IMR-90 (cell line): ENCODE measurements at regions not wholly inside any gene's neighbourhood (a gene's known extent, or its start where the extent isn't known, plus 50 kb on each side); places are given as distances from the start of the nearest gene placed in this dataset.

Experiments used
- ATAC-seq: fragments of 200-7000 bp; cut with Tn5 transposase; 2 replicates; pipeline ENCODE4 v1.9.1; 2020; ENCODE audit warnings: low read depth, mild to moderate bottlenecking, moderate library complexity
- BruUV-seq: library from RNA; stranded (reverse); fragments of 400-500 nt; replicated peaks from 2 replicates; lab custom pipeline; 2021; lab: Mats Ljungman, UMichigan
- CTCF ChIA-PET: fragments of 300-600 bp; formaldehyde crosslinking; extraction: SDS; loops from one replicate; lab custom pipeline; 2021; ENCODE audit warnings: antibody characterized with exemption; lab: Yijun Ruan, JAX
- POLR2A ChIA-PET: fragments of 300-600 bp; sonication (Branson Sonifier 250); formaldehyde crosslinking; loops from one replicate; lab custom pipeline; 2022; ENCODE audit warnings: antibody characterized with exemption; ENCODE audit not compliant: unreplicated experiment; lab: Charles Lee
- DNase-seq: peaks from one replicate; pipeline ENCODE4 v3.0.0; 2013
- H2AFZ ChIP-seq: replicated peaks from 2 replicates; pipeline ENCODE3; 2013; ENCODE audit warnings: low read length, mild to moderate bottlenecking; ENCODE audit not compliant: poor library complexity
- H2AK5ac ChIP-seq: 2 replicates; pipeline ENCODE4 v1.6.1; 2013; ENCODE audit warnings: low read depth, low read length, inconsistent platforms
- H2AK9ac ChIP-seq: replicated peaks from 2 replicates; pipeline ENCODE3; 2013; ENCODE audit warnings: mild to moderate bottlenecking, low read depth, low read length, moderate library complexity; ENCODE audit not compliant: poor library complexity
- H2BK120ac ChIP-seq: 2 replicates; pipeline ENCODE4 v1.6.1; 2013; ENCODE audit warnings: low read depth, low read length, inconsistent platforms
- H2BK15ac ChIP-seq: 3 replicates; pipeline ENCODE4 v1.6.1; 2013; ENCODE audit warnings: low read depth, low read length, inconsistent platforms
- H2BK20ac ChIP-seq: 2 replicates; pipeline ENCODE4 v1.6.1; 2013; ENCODE audit warnings: low read depth, mild to moderate bottlenecking, inconsistent platforms, low read length, moderate library complexity
- H2BK5ac ChIP-seq: 2 replicates; pipeline ENCODE4 v1.6.1; 2013; ENCODE audit warnings: mild to moderate bottlenecking, low read depth, low read length, inconsistent platforms; ENCODE audit not compliant: poor library complexity, severe bottlenecking
- H3K14ac ChIP-seq: replicated peaks from 2 replicates; pipeline ENCODE4 v1.6.1; 2013; ENCODE audit warnings: low read depth, low read length, inconsistent platforms
- H3K18ac ChIP-seq: 2 replicates; pipeline ENCODE4 v1.6.1; 2013; ENCODE audit warnings: low read depth, low read length, control low read depth
- H3K23ac ChIP-seq: 2 replicates; pipeline ENCODE4 v1.6.1; 2013; ENCODE audit warnings: low read depth, low read length, inconsistent platforms
- H3K27ac ChIP-seq: 2 replicates; pipeline ENCODE4 v1.5.1; 2013; ENCODE audit warnings: mild to moderate bottlenecking, control low read depth, low read length; ENCODE audit not compliant: insufficient read depth
- H3K27me3 ChIP-seq: 2 replicates; pipeline ENCODE4 v1.6.1; 2013; ENCODE audit warnings: low read length; ENCODE audit not compliant: control insufficient read depth, insufficient read depth
- H3K36me3 ChIP-seq: 2 replicates; pipeline ENCODE4 v1.6.1; 2013; ENCODE audit warnings: low read length, mixed read lengths; ENCODE audit not compliant: control insufficient read depth, insufficient read depth
- H3K4ac ChIP-seq: 2 replicates; pipeline ENCODE4 v1.6.1; 2013; ENCODE audit warnings: low read depth, low read length, inconsistent platforms
- H3K4me1 ChIP-seq: 2 replicates; pipeline ENCODE4 v1.6.1; 2013; ENCODE audit warnings: low read length, mixed read lengths; ENCODE audit not compliant: control insufficient read depth, insufficient read depth
- H3K4me2 ChIP-seq: 2 replicates; pipeline ENCODE4 v1.6.1; 2013; ENCODE audit warnings: low read depth, mild to moderate bottlenecking, control low read depth, low read length, moderate library complexity
- H3K4me3 ChIP-seq: 2 replicates; pipeline ENCODE4 v1.5.1; 2013; ENCODE audit warnings: low read depth, mild to moderate bottlenecking, control low read depth, low read length, moderate library complexity; ENCODE audit not compliant: insufficient read depth
- H3K56ac ChIP-seq: 2 replicates; pipeline ENCODE4 v1.6.1; 2013; ENCODE audit warnings: low read length, inconsistent platforms; ENCODE audit not compliant: insufficient read depth; ENCODE audit errors: extremely low read depth
- H3K79me1 ChIP-seq, 2 experiments: 2 replicates each; pipeline ENCODE4 v1.6.1; 2013; ENCODE audit warnings: low read length in 2 of 2, inconsistent platforms in 1 of 2, low read depth in 1 of 2
- H3K9ac ChIP-seq: 2 replicates; pipeline ENCODE4 v1.6.1; 2013; ENCODE audit warnings: low read depth, low read length, control low read depth
- H3K9me1 ChIP-seq: 2 replicates; pipeline ENCODE4 v1.6.1; 2013; ENCODE audit warnings: low read length, inconsistent platforms; ENCODE audit not compliant: insufficient read depth
- H3K9me3 ChIP-seq: 2 replicates; pipeline ENCODE4 v1.6.1; 2013; ENCODE audit warnings: low read length; ENCODE audit not compliant: control insufficient read depth, insufficient read depth
- H4K20me1 ChIP-seq: 2 replicates; pipeline ENCODE4 v1.6.1; 2013; ENCODE audit warnings: low read length, inconsistent platforms; ENCODE audit not compliant: insufficient read depth
- H4K5ac ChIP-seq: 2 replicates; pipeline ENCODE4 v1.6.1; 2013; ENCODE audit warnings: mild to moderate bottlenecking, low read depth, low read length, control low read depth
- H4K8ac ChIP-seq, 2 experiments: 2 replicates each; pipeline ENCODE4 v1.6.1; 2013; ENCODE audit warnings: low read depth in 2 of 2, low read length in 2 of 2, control low read depth in 1 of 2, inconsistent platforms in 1 of 2
- H4K91ac ChIP-seq: 2 replicates; pipeline ENCODE4 v1.6.1; 2013; ENCODE audit warnings: low read depth, low read length, inconsistent platforms; ENCODE audit not compliant: insufficient read depth
- CEBPB ChIP-seq: IDR thresholded peaks from 2 replicates; pipeline ENCODE4 v1.6.1; 2012; ENCODE audit warnings: low read depth, low read length, improper control_type of control experiment
- CHD1 ChIP-seq: IDR thresholded peaks from 2 replicates; pipeline ENCODE4 v1.6.1; 2012; ENCODE audit warnings: low read depth, low read length, improper control_type of control experiment
- CTCF ChIP-seq: conservative IDR thresholded peaks from 2 replicates; pipeline ENCODE4 v1.5.1; 2012; ENCODE audit warnings: mild to moderate bottlenecking, low read depth, low read length, improper control_type of control experiment
- ELK1 ChIP-seq: fragments of 150-350 bp; IDR thresholded peaks from 2 replicates; pipeline ENCODE4 v1.6.1; 2016; ENCODE audit warnings: low read depth, mild to moderate bottlenecking, low read length, moderate library complexity, borderline replicate concordance
- FOS ChIP-seq: fragments of 150-350 bp; IDR thresholded peaks from 2 replicates; pipeline ENCODE4 v1.6.1; 2016; ENCODE audit warnings: low read depth, low read length
- MAFK ChIP-seq: IDR thresholded peaks from 2 replicates; pipeline ENCODE4 v1.6.1; 2012; ENCODE audit warnings: low read depth, low read length, improper control_type of control experiment
- MAZ ChIP-seq: IDR thresholded peaks from 2 replicates; pipeline ENCODE4 v1.6.1; 2012; ENCODE audit warnings: low read depth, mild to moderate bottlenecking, low read length, improper control_type of control experiment, moderate library complexity, borderline replicate concordance
- NFE2L2 ChIP-seq: fragments of 150-350 bp; IDR thresholded peaks from 2 replicates; pipeline ENCODE4 v1.6.1; 2016; ENCODE audit warnings: low read depth, mild to moderate bottlenecking, low read length
- POLR2A ChIP-seq: IDR thresholded peaks from 2 replicates; pipeline ENCODE4 v1.6.1; 2012; ENCODE audit warnings: mild to moderate bottlenecking, low read depth, low read length
- RAD21 ChIP-seq: IDR thresholded peaks from 2 replicates; pipeline ENCODE4 v1.6.1; 2012; ENCODE audit warnings: low read length, improper control_type of control experiment
- RCOR1 ChIP-seq: IDR thresholded peaks from 2 replicates; pipeline ENCODE4 v1.6.1; 2012; ENCODE audit warnings: mild to moderate bottlenecking, low read length, improper control_type of control experiment; ENCODE audit not compliant: insufficient replicate concordance
- RFX5 ChIP-seq: IDR thresholded peaks from 2 replicates; pipeline ENCODE4 v1.8.0; 2012; ENCODE audit warnings: low read depth, mild to moderate bottlenecking, low read length, moderate library complexity
- SMC3 ChIP-seq: fragments of 150-350 bp; IDR thresholded peaks from 2 replicates; pipeline ENCODE4 v1.6.1; 2016; ENCODE audit warnings: low read depth, mild to moderate bottlenecking, antibody characterized with exemption, low read length, moderate library complexity
- WGBS, 2 experiments: methylation state at CpG; one replicate each; pipeline versions ENCODE4 v1.1.5 to v1.1.7; 2013; ENCODE audit warnings: missing lambda C conversion rate in 2 of 2; ENCODE audit not compliant: insufficient read length in 1 of 2; ENCODE audit errors: extremely low coverage in 2 of 2; 5-methylcytosine and 5-hydroxymethylcytosine counted together
- dilution Hi-C: fragments of 300-500 bp; cut with HindIII; formaldehyde crosslinking; loops from one replicate; pipeline ENCODE4 v1.14.3; 2018; ENCODE audit warnings: low sequenced_read_pairs; ENCODE audit not compliant: unreplicated experiment
- in situ Hi-C: fragments of 300-500 bp; cut with MboI; formaldehyde crosslinking; loops from 3 replicates; pipeline ENCODE4 v1.14.3; 2019; ENCODE audit warnings: low sequenced_read_pairs, inconsistent platforms, mixed read lengths
- intact Hi-C: fragments of 100-400 bp; cut with micrococcal nuclease; formaldehyde crosslinking; loops from 2 replicates; pipeline ENCODE4 v1.10.0; 2022

GRCh38 chr1:30817077-30817438 lies 59.5 kb upstream of the LAPTM5 start:
- TF ChIP-seq RCOR1, result no peak
- no peak for TF ChIP-seq MAZ
- no peak for TF ChIP-seq CTCF
- TF ChIP-seq RAD21, result no peak
- TF ChIP-seq RFX5, result no peak
- no peak for TF ChIP-seq ELK1
- no peak for TF ChIP-seq POLR2A
- no peak for TF ChIP-seq CHD1
- no peak for TF ChIP-seq SMC3
- TF ChIP-seq NFE2L2, result no peak
- TF ChIP-seq MAFK, result no peak
- no peak for TF ChIP-seq FOS
- TF ChIP-seq CEBPB, result no peak
- H3K9me1 ChIP-seq, result peaks cover 33% of the 10 kb centered on the region
- peak overlapping the region; percentile 89 for H4K91ac ChIP-seq
- WGBS, 2 experiments, result no CpG with 5 or more reads among the region's 5 CpGs
- ChIA-PET CTCF (interaction anchor here (0.5 kb wide), 1 partner anchor 37 kb away, joined by 4 read pairs; no protein-coding TSS in a partner anchor), POLR2A (no interaction called here)
- no peak overlapping the region for H3K9ac ChIP-seq
- H4K8ac ChIP-seq, result peak overlapping the region; percentile 41 to 90
- peak overlapping the region; percentile 98 for H3K4ac ChIP-seq
- H2AFZ ChIP-seq, result peak overlapping the region; percentile 69
- no peaks in the 10 kb centered on the region for H4K20me1 ChIP-seq
- H3K27ac ChIP-seq, result peak overlapping the region; percentile 32
- peak overlapping the region; percentile 83 for H3K14ac ChIP-seq
- H2AK9ac ChIP-seq, result peak overlapping the region; percentile 73
- H4K5ac ChIP-seq, result peak overlapping the region; percentile 9; the same call in 1 of the 2 replicates
- intact Hi-C loops, result no loop called here
- no peaks in the 10 kb centered on the region for H3K36me3 ChIP-seq
- peak overlapping the region; percentile 16 for H3K18ac ChIP-seq
- no peak overlapping the region for H3K4me3 ChIP-seq
- peak overlapping the region; percentile 61; the same call in 1 of the 2 replicates for H3K23ac ChIP-seq
- no TSS peak for BruUV-seq
- peaks cover 0 to 3% of the 10 kb centered on the region in 2 experiments; a peak in 1 of 4 replicates for H3K79me1 ChIP-seq
- H2BK20ac ChIP-seq, result peak overlapping the region; percentile 95
- H2AK5ac ChIP-seq, result peak overlapping the region; percentile 91
- no peak for DNase-seq
- peak overlapping the region; percentile 98 for H2BK120ac ChIP-seq
- H3K27me3 ChIP-seq, result no peaks in the 10 kb centered on the region
- no peaks in the 10 kb centered on the region for H3K9me3 ChIP-seq
- dilution Hi-C loops, result loop anchor here (25.0 kb wide), 1 partner anchor 95 kb away; the partner anchor contains the start of gene SDC3
- H3K4me2 ChIP-seq, result no peak overlapping the region
- peak overlapping the region; percentile 17; the same call in 2 of the 3 replicates for H2BK15ac ChIP-seq
- H3K4me1 ChIP-seq, result peaks cover 15% of the 10 kb centered on the region
- in situ Hi-C loops, result no loop called here
- H3K56ac ChIP-seq, result peak overlapping the region; percentile 41; the same call in 1 of the 2 replicates
- H2BK5ac ChIP-seq, result peak overlapping the region; percentile 61
- ATAC-seq, result no peak
